ENCODE measurements at regions not wholly inside any gene's neighbourhood (a gene's known extent, or its start where the extent isn't known, plus 50 kb on each side); places are given as distances from the start of the nearest gene placed in this dataset.

DNA sequence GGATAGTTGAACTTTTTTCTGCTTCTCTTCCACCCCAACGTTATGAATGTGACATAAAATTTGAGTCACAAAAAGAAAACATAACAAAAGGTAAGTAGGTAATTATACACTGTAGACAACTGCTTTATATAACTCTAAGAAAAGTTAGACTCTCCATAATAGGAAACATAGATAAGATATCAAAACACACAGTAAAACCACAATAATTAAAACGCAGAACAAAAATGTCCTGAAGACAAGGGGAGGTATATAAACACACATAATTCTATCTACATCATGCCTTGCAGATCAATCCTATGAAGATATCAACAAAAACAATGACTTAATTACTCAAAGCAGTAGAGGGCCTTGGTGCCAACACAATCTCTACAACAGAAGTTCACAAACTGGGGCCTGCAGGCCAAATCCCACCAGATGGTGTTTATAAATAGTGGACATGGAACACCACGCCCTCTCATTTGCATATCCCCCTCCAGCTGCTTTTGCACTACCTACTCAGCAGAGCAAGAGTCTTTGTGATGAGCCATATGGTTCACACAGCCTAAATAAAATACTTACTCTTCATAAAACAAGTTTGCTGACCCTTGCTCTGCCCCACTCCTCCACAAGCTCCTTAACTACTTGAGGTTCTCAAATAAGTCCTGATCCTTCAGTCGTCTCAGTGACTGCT is 254.7 kb downstream of the KLF12 start (continued):
- TF ChIP-seq, protein P1, sequence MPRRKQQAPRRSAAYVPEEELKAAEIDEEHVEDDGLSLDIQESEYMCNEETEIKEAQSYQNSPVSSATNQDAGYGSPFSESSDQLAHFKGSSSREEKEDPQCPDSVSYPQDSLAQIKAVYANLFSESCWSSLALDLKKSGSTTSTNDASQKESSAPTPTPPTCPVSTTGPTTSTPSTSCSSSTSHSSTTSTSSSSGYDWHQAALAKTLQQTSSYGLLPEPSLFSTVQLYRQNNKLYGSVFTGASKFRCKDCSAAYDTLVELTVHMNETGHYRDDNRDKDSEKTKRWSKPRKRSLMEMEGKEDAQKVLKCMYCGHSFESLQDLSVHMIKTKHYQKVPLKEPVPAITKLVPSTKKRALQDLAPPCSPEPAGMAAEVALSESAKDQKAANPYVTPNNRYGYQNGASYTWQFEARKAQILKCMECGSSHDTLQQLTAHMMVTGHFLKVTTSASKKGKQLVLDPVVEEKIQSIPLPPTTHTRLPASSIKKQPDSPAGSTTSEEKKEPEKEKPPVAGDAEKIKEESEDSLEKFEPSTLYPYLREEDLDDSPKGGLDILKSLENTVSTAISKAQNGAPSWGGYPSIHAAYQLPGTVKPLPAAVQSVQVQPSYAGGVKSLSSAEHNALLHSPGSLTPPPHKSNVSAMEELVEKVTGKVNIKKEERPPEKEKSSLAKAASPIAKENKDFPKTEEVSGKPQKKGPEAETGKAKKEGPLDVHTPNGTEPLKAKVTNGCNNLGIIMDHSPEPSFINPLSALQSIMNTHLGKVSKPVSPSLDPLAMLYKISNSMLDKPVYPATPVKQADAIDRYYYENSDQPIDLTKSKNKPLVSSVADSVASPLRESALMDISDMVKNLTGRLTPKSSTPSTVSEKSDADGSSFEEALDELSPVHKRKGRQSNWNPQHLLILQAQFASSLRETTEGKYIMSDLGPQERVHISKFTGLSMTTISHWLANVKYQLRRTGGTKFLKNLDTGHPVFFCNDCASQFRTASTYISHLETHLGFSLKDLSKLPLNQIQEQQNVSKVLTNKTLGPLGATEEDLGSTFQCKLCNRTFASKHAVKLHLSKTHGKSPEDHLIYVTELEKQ (tag by site-specific recombination; IDR thresholded peaks at IDR 0.05; ENCODE audit: borderline replicate concordance) = peak; percentile 31; the same call in 1 of the 2 replicates
- TF ChIP-seq SCRT1 (tag by site-specific recombination; IDR thresholded peaks at IDR 0.05; ENCODE audit: borderline replicate concordance) (peak; percentile 68; the same call in 1 of the 2 replicates), ZNF121 (tag by site-specific recombination; IDR thresholded peaks at IDR 0.05) (no peak), ZNF19 (tag by site-specific recombination; IDR thresholded peaks at IDR 0.05; ENCODE audit: low read depth) (0 out of 2 replicates have a peak, but pooled peaks have one; percentile 16), ZNF394 (tag by site-specific recombination; IDR thresholded peaks at IDR 0.05; ENCODE audit: borderline replicate concordance) (0 out of 2 replicates have a peak, but pooled peaks have one; percentile 16), GFI1B (tag by site-specific recombination; IDR thresholded peaks at IDR 0.05) (peak; percentile 90), KLF9 (tag by site-specific recombination; IDR thresholded peaks at IDR 0.05; ENCODE audit: low read depth) (0 out of 2 replicates have a peak, but pooled peaks have one; percentile 13), ZNF843 (tag by site-specific recombination; IDR thresholded peaks at IDR 0.05) (peak; percentile 97), MZF1 (tag by site-specific recombination; IDR thresholded peaks at IDR 0.05; ENCODE audit: borderline replicate concordance) (no peak), ZNF366 (tag by site-specific recombination; conservative IDR thresholded peaks at IDR 0.05) (peak; percentile 54; the same call in 1 of the 2 replicates), GLI2 (tag by site-specific recombination; IDR thresholded peaks at IDR 0.05; ENCODE audit: borderline replicate concordance, low read depth) (peak; percentile 79; the same call in 1 of the 2 replicates), TCF7L2 (IDR thresholded peaks at IDR 0.05; ENCODE audit: borderline replicate concordance, low read depth, low read length) (peak; percentile 86), BCL11B (tag by site-specific recombination; IDR thresholded peaks at IDR 0.05; ENCODE audit: low read depth) (peak; percentile 60; the same call in 1 of the 2 replicates), SP7 (tag by site-specific recombination; IDR thresholded peaks at IDR 0.05) (peak; percentile 98), ZNF157 (tag by site-specific recombination; IDR thresholded peaks at IDR 0.05) (no peak), ZNF341 (tag by site-specific recombination; IDR thresholded peaks at IDR 0.05; ENCODE audit: low read depth) (no peak), ZEB2 (tag by site-specific recombination; IDR thresholded peaks at IDR 0.05) (0 out of 2 replicates have a peak, but pooled peaks have one; percentile 55), ZNF146 (tag by site-specific recombination; IDR thresholded peaks at IDR 0.05) (peak; percentile 14; the same call in 1 of the 2 replicates), ZNF501 (tag by site-specific recombination; IDR thresholded peaks at IDR 0.05) (no peak)
- TF ChIP-seq, protein P2, sequence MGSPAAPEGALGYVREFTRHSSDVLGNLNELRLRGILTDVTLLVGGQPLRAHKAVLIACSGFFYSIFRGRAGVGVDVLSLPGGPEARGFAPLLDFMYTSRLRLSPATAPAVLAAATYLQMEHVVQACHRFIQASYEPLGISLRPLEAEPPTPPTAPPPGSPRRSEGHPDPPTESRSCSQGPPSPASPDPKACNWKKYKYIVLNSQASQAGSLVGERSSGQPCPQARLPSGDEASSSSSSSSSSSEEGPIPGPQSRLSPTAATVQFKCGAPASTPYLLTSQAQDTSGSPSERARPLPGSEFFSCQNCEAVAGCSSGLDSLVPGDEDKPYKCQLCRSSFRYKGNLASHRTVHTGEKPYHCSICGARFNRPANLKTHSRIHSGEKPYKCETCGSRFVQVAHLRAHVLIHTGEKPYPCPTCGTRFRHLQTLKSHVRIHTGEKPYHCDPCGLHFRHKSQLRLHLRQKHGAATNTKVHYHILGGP (tag by site-specific recombination; IDR thresholded peaks at IDR 0.05) = peak; percentile 95
- TF ChIP-seq, protein P3, sequence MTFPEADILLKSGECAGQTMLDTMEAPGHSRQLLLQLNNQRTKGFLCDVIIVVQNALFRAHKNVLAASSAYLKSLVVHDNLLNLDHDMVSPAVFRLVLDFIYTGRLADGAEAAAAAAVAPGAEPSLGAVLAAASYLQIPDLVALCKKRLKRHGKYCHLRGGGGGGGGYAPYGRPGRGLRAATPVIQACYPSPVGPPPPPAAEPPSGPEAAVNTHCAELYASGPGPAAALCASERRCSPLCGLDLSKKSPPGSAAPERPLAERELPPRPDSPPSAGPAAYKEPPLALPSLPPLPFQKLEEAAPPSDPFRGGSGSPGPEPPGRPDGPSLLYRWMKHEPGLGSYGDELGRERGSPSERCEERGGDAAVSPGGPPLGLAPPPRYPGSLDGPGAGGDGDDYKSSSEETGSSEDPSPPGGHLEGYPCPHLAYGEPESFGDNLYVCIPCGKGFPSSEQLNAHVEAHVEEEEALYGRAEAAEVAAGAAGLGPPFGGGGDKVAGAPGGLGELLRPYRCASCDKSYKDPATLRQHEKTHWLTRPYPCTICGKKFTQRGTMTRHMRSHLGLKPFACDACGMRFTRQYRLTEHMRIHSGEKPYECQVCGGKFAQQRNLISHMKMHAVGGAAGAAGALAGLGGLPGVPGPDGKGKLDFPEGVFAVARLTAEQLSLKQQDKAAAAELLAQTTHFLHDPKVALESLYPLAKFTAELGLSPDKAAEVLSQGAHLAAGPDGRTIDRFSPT (tag by site-specific recombination; IDR thresholded peaks at IDR 0.05) = peak; percentile 71; the same call in 1 of the 2 replicates
- TF ChIP-seq, protein P4, sequence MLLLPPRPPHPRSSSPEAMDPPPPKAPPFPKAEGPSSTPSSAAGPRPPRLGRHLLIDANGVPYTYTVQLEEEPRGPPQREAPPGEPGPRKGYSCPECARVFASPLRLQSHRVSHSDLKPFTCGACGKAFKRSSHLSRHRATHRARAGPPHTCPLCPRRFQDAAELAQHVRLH (tag by site-specific recombination; IDR thresholded peaks at IDR 0.05) = peak; percentile 73; the same call in 1 of the 2 replicates
- TF ChIP-seq, protein P5, sequence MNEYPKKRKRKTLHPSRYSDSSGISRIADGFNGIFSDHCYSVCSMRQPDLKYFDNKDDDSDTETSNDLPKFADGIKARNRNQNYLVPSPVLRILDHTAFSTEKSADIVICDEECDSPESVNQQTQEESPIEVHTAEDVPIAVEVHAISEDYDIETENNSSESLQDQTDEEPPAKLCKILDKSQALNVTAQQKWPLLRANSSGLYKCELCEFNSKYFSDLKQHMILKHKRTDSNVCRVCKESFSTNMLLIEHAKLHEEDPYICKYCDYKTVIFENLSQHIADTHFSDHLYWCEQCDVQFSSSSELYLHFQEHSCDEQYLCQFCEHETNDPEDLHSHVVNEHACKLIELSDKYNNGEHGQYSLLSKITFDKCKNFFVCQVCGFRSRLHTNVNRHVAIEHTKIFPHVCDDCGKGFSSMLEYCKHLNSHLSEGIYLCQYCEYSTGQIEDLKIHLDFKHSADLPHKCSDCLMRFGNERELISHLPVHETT (tag by site-specific recombination; IDR thresholded peaks at IDR 0.05) = peak; percentile 92
- TF ChIP-seq, protein P6, sequence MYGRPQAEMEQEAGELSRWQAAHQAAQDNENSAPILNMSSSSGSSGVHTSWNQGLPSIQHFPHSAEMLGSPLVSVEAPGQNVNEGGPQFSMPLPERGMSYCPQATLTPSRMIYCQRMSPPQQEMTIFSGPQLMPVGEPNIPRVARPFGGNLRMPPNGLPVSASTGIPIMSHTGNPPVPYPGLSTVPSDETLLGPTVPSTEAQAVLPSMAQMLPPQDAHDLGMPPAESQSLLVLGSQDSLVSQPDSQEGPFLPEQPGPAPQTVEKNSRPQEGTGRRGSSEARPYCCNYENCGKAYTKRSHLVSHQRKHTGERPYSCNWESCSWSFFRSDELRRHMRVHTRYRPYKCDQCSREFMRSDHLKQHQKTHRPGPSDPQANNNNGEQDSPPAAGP (tag by site-specific recombination; IDR thresholded peaks at IDR 0.05) = no peak
- TF ChIP-seq, protein P7, sequence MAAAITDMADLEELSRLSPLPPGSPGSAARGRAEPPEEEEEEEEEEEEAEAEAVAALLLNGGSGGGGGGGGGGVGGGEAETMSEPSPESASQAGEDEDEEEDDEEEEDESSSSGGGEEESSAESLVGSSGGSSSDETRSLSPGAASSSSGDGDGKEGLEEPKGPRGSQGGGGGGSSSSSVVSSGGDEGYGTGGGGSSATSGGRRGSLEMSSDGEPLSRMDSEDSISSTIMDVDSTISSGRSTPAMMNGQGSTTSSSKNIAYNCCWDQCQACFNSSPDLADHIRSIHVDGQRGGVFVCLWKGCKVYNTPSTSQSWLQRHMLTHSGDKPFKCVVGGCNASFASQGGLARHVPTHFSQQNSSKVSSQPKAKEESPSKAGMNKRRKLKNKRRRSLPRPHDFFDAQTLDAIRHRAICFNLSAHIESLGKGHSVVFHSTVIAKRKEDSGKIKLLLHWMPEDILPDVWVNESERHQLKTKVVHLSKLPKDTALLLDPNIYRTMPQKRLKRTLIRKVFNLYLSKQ (tag by site-specific recombination; IDR thresholded peaks at IDR 0.05; ENCODE audit: borderline replicate concordance) = 0 out of 2 replicates have a peak, but pooled peaks have one; percentile 33

Data from HEK293 (cell line).